ENCODE measurements at regions not wholly inside any gene's neighbourhood (a gene's known extent, or its start where the extent isn't known, plus 50 kb on each side); places are given as distances from the start of the nearest gene placed in this dataset.

DNA sequence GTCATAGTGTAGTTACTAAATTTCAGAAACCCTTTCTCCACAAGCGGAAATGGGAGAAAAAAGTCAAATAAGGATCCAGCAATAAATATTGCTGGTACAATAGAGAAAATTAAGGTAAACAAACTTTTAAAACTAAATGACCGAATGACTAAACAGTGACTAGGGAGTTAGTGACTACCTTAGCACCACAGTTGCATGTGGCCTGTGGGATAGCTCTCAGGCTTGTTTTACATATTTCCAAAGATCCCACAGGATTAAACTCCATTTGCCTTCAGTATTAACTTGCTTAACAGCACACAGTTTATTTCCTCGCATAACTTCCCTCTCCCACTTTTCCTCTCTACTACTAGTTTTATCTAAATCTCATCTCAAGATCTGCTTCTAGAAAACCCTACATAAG lies 824.3 kb upstream of the KLHL1 start:
- no peak overlapping the region for H3K27ac ChIP-seq (ENCODE audit: low read length)
- no peak overlapping the region for H3K9ac ChIP-seq (ENCODE audit: low read length)

DNA sequence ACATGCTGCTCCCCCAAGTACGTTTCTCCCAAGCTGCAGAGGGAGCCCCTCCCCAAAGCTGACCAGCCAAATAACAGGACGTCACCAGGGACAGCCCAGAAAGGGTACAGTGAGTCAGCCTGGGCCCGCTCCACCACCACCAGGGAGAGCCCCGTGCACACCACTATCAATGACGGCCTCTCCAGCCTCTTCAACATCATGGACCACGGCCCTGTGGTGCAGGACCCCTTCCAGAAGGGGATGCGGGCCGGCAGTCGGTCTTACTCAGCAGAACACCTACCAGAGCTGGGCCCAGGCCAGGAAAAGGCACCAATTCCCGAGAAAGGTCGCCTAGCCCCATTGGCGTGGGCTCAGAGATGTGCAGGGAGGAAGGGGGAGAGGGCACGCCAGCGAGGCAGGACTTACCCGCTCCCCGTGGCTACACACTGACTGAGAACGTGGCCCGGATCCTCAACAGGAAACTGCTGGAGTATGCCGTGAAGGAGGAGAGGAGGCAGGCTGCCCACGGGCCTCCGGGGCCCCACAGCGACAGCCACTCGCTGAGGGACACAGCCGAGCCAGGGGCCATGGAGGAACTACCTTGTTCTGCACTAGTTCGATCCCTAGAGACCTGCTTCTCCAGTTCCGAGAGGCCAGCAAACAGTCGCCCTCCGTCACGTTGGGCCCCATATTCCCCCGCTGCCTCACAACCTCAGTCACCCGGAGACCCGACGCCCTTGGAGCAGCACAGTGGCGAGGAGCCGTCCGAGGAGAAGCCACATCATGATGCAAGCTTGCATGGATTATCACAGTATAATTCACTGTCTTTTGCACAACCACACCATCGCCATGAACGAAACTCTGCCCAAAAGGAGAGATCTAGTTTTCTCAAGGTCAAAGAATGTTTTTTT lies 815.9 kb upstream of the KLHL1 start:
- no peak overlapping the region for H3K4me3 ChIP-seq (ENCODE audit: low read length)
- no peak overlapping the region for H3K27ac ChIP-seq (ENCODE audit: low read length)
- no peaks in the 10 kb centered on the region for H3K36me3 ChIP-seq (ENCODE audit: control insufficient read depth, low read depth, low read length)
- H3K9ac ChIP-seq (ENCODE audit: low read length): no peak overlapping the region
- no peaks in the 10 kb centered on the region for H3K27me3 ChIP-seq (ENCODE audit: control insufficient read depth, insufficient read depth, low read length)
- no peaks in the 10 kb centered on the region for H3K9me3 ChIP-seq (ENCODE audit: control insufficient read depth, low read depth, low read length)
- H3K4me1 ChIP-seq (ENCODE audit: control insufficient read depth, low read depth, low read length): no peaks in the 10 kb centered on the region

More for the DNA sequence above, 824.3 kb upstream of the KLHL1 start:
- Histone ChIP-seq H3K4me3 (ENCODE audit: low read length) (no peak overlapping the region), H3K27me3 (ENCODE audit: control insufficient read depth, insufficient read depth, low read length) (no peaks in the 10 kb centered on the region), H3K36me3 (ENCODE audit: control insufficient read depth, low read depth, low read length) (no peaks in the 10 kb centered on the region), H3K9me3 (ENCODE audit: control insufficient read depth, low read depth, low read length) (no peaks in the 10 kb centered on the region), H3K4me1 (ENCODE audit: control insufficient read depth, low read depth, low read length) (no peaks in the 10 kb centered on the region)

DNA sequence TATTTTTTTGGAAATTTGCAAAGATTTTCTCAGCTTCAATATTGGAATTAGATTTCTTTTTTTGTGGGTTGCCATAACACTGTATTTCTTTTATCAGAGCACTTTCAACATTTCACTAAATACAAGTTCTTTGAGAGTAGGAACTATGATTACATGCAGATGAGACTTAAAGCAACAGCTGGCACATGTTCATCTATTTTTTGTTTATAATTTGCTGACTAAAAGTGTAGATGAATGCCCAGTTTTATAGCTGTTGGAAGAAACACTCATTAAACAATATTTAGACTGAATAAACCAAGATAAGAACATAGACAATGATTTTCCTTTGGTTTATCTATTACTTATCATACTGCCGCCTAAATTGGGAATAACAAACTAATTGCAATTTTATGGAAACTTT lies 803.0 kb upstream of the KLHL1 start:
- no peaks in the 10 kb centered on the region for H3K36me3 ChIP-seq (ENCODE audit: control insufficient read depth, low read depth, low read length)
- H3K27ac ChIP-seq (ENCODE audit: low read length): no peak overlapping the region
- no peak overlapping the region for H3K9ac ChIP-seq (ENCODE audit: low read length)
- no peaks in the 10 kb centered on the region for H3K9me3 ChIP-seq (ENCODE audit: control insufficient read depth, low read depth, low read length)
- no peak overlapping the region for H3K4me3 ChIP-seq (ENCODE audit: low read length)
- H3K27me3 ChIP-seq (ENCODE audit: control insufficient read depth, insufficient read depth, low read length): no peaks in the 10 kb centered on the region
- H3K4me1 ChIP-seq (ENCODE audit: control insufficient read depth, low read depth, low read length): no peaks in the 10 kb centered on the region

DNA sequence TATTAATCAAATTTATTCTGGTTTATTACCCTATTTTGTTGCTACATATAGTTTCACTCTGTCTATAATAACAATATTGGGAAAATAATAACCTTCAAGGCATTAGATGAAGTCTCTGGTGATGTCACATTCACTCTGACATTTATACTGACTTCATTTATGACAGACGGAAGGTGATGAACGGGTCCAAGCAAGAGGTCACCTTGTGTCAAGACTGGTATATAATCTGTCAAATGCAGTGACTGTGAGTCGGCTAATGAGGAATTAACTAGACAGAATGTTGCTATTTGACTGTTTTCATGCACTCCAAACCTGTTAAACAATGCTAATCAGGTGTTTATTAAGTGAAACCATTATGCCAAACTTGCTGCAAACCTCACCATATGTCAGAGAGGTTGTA lies 800.5 kb upstream of the KLHL1 start:
- H3K9me3 ChIP-seq (ENCODE audit: control insufficient read depth, low read depth, low read length): no peaks in the 10 kb centered on the region
- H3K9ac ChIP-seq (ENCODE audit: low read length): no peak overlapping the region
- H3K27me3 ChIP-seq (ENCODE audit: control insufficient read depth, insufficient read depth, low read length): no peaks in the 10 kb centered on the region
- H3K36me3 ChIP-seq (ENCODE audit: control insufficient read depth, low read depth, low read length): no peaks in the 10 kb centered on the region
- no peak overlapping the region for H3K4me3 ChIP-seq (ENCODE audit: low read length)
- H3K27ac ChIP-seq (ENCODE audit: low read length): no peak overlapping the region
- H3K4me1 ChIP-seq (ENCODE audit: control insufficient read depth, low read depth, low read length): no peaks in the 10 kb centered on the region

DNA sequence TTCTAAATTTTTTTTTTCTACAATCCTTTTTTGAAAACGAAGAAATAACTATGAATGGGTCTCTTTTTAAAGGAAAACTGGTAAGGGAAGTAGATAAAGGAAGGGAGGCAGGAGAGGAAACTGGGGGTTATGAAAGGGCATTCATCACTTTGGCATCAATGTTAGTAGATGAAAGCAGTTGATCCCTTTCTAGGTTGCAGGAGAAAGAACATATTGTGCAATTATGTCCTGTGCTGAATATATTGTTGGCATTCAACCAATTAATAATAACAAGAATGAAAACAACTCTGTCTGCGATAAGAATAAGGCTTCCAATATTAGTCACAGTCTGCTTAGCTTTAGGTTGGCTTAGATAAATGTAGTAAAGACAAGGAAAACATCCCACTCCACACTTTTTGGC lies 796.8 kb upstream of the KLHL1 start:
- H3K27me3 ChIP-seq (ENCODE audit: control insufficient read depth, insufficient read depth, low read length): no peaks in the 10 kb centered on the region
- H3K27ac ChIP-seq (ENCODE audit: low read length): no peak overlapping the region
- no peak overlapping the region for H3K9ac ChIP-seq (ENCODE audit: low read length)
- H3K36me3 ChIP-seq (ENCODE audit: control insufficient read depth, low read depth, low read length): no peaks in the 10 kb centered on the region
- no peaks in the 10 kb centered on the region for H3K4me1 ChIP-seq (ENCODE audit: control insufficient read depth, low read depth, low read length)
- H3K4me3 ChIP-seq (ENCODE audit: low read length): no peak overlapping the region
- no peaks in the 10 kb centered on the region for H3K9me3 ChIP-seq (ENCODE audit: control insufficient read depth, low read depth, low read length)

DNA sequence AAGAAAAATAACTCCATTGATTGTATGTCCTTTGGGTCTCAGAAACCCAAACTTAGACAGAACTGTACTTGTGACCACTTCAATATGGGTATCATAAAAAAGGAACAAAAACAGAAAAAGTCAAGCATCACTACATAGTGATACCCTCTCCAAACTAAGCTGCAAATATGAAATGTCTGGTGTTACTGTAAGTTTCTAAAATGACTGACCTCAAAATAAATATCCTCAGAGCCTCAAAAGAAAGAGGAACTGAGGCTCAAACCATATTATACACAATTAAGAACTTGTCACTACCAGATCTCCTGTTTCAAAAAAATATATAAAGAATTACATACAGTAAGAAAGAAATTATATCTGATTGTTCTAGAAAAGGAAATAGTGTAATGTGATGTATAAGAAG lies 787.9 kb upstream of the KLHL1 start:
- Histone ChIP-seq H3K4me1 (ENCODE audit: control insufficient read depth, low read depth, low read length) (peaks cover 6% of the 10 kb centered on the region), H3K27me3 (ENCODE audit: control insufficient read depth, insufficient read depth, low read length) (no peaks in the 10 kb centered on the region), H3K27ac (ENCODE audit: low read length) (no peak overlapping the region), H3K4me3 (ENCODE audit: low read length) (no peak overlapping the region), H3K9me3 (ENCODE audit: control insufficient read depth, low read depth, low read length) (no peaks in the 10 kb centered on the region), H3K36me3 (ENCODE audit: control insufficient read depth, low read depth, low read length) (no peaks in the 10 kb centered on the region), H3K9ac (ENCODE audit: low read length) (no peak overlapping the region)

DNA sequence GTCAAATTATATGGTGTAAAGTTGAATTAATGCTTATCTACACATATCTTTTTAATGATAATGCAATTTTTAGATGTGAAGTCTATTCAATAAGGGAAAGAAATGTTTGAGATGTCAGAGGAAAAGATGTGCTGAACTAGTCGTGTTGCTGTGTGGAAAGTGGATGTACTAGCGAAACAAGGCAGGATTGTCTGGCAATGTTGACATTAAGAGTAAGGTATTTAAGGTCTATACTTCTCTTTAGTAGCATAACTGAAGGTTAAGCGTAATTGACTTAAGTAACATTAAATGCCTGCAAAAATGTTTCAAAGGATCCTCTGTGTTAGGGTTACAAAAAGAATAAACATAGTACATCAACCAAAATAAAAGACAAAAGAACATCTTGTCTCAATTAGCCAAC lies 787.3 kb upstream of the KLHL1 start:
- no peaks in the 10 kb centered on the region for H3K9me3 ChIP-seq (ENCODE audit: control insufficient read depth, low read depth, low read length)
- H3K36me3 ChIP-seq (ENCODE audit: control insufficient read depth, low read depth, low read length): no peaks in the 10 kb centered on the region
- no peak overlapping the region for H3K4me3 ChIP-seq (ENCODE audit: low read length)
- H3K4me1 ChIP-seq (ENCODE audit: control insufficient read depth, low read depth, low read length): peaks cover 6% of the 10 kb centered on the region
- no peak overlapping the region for H3K9ac ChIP-seq (ENCODE audit: low read length)
- no peak overlapping the region for H3K27ac ChIP-seq (ENCODE audit: low read length)
- no peaks in the 10 kb centered on the region for H3K27me3 ChIP-seq (ENCODE audit: control insufficient read depth, insufficient read depth, low read length)

DNA sequence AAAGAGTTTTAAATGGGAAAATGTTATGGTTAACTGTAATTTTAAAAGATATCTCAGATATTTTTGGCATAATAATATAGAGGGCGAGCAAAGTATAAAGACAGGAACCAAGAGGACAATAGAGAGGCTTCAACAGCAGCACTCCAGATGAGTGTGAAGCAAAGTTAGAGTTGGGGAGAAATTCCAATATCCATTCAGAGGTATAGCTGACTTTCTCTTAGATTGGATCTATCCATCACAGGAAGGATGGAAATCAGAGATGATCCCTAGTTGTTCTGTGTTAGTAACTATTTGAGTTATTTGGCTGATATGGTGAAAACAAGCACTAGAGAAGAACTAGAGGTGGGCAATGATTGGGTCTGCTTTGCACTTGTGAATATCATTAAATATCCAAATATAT lies 786.0 kb upstream of the KLHL1 start:
- no peak overlapping the region for H3K9ac ChIP-seq (ENCODE audit: low read length)
- no peaks in the 10 kb centered on the region for H3K27me3 ChIP-seq (ENCODE audit: control insufficient read depth, insufficient read depth, low read length)
- no peaks in the 10 kb centered on the region for H3K9me3 ChIP-seq (ENCODE audit: control insufficient read depth, low read depth, low read length)
- H3K4me3 ChIP-seq (ENCODE audit: low read length): no peak overlapping the region
- H3K4me1 ChIP-seq (ENCODE audit: control insufficient read depth, low read depth, low read length): peaks cover 6% of the 10 kb centered on the region
- no peak overlapping the region for H3K27ac ChIP-seq (ENCODE audit: low read length)
- no peaks in the 10 kb centered on the region for H3K36me3 ChIP-seq (ENCODE audit: control insufficient read depth, low read depth, low read length)

DNA sequence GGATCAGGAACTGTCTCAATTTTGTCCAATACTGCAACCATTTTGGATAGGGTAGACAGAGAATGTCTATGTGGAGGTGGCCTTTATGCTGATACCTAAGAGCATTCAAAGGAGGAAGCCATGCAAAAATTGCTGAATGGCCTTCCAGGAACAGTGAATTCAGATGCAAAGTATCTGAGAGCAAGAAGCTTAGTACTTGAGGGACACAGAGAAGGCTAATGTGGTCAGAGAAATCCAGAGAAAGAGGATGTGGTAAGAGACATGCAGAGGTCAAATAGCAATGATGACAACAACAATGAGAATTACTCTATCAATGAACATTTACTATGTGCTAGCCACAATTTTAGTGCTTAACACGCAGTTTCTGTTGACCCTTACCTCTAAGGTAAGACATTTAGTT lies 785.6 kb upstream of the KLHL1 start:
- Histone ChIP-seq H3K27me3 (ENCODE audit: control insufficient read depth, insufficient read depth, low read length) (no peaks in the 10 kb centered on the region), H3K27ac (ENCODE audit: low read length) (no peak overlapping the region), H3K9me3 (ENCODE audit: control insufficient read depth, low read depth, low read length) (no peaks in the 10 kb centered on the region), H3K36me3 (ENCODE audit: control insufficient read depth, low read depth, low read length) (no peaks in the 10 kb centered on the region), H3K4me1 (ENCODE audit: control insufficient read depth, low read depth, low read length) (peaks cover 6% of the 10 kb centered on the region), H3K4me3 (ENCODE audit: low read length) (no peak overlapping the region), H3K9ac (ENCODE audit: low read length) (no peak overlapping the region)

DNA sequence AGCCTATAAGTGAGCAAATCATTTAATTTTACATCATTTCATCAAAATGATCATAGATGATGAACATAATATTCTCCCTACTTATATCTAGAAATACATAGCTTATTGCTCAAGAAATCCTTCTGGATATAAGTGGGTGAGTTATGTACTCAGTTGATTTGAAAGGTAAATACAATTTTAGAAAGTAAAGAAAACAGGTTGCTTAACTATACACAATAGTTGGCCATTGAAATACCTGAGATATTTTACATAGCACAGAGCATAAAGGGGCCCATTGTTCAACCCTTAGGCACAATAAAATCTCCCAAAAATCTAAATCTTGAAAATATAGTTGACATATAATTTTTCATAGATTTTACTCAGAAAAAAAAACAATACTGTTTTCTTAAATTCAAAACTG lies 782.0 kb upstream of the KLHL1 start:
- Histone ChIP-seq H3K9ac (ENCODE audit: low read length) (no peak overlapping the region), H3K9me3 (ENCODE audit: control insufficient read depth, low read depth, low read length) (no peaks in the 10 kb centered on the region), H3K4me1 (ENCODE audit: control insufficient read depth, low read depth, low read length) (peaks cover 6% of the 10 kb centered on the region), H3K27ac (ENCODE audit: low read length) (no peak overlapping the region), H3K36me3 (ENCODE audit: control insufficient read depth, low read depth, low read length) (no peaks in the 10 kb centered on the region), H3K4me3 (ENCODE audit: low read length) (no peak overlapping the region), H3K27me3 (ENCODE audit: control insufficient read depth, insufficient read depth, low read length) (no peaks in the 10 kb centered on the region)

DNA sequence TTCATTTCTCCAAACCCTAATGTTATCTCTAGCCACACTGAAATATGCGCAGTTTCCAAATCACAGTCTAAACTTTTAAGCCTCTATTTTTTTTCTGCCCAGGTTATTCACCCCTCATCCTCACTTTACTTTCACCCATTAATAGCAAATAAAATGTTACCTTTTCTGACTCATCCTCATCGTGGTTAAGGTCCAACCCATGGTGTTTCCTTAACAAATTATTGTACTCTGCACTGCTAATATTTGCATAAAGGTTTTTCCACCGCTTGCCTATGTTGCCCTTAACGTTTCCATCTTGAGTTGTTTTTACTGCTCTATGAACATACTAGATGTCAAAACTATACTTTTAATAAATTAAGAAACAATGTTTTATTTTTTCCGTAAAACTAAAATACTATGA lies 780.9 kb upstream of the KLHL1 start:
- Histone ChIP-seq H3K27me3 (ENCODE audit: control insufficient read depth, insufficient read depth, low read length) (no peaks in the 10 kb centered on the region), H3K4me1 (ENCODE audit: control insufficient read depth, low read depth, low read length) (peaks cover 6% of the 10 kb centered on the region), H3K9me3 (ENCODE audit: control insufficient read depth, low read depth, low read length) (peaks cover 5% of the 10 kb centered on the region), H3K27ac (ENCODE audit: low read length) (no peak overlapping the region), H3K36me3 (ENCODE audit: control insufficient read depth, low read depth, low read length) (no peaks in the 10 kb centered on the region), H3K9ac (ENCODE audit: low read length) (no peak overlapping the region), H3K4me3 (ENCODE audit: low read length) (no peak overlapping the region)

DNA sequence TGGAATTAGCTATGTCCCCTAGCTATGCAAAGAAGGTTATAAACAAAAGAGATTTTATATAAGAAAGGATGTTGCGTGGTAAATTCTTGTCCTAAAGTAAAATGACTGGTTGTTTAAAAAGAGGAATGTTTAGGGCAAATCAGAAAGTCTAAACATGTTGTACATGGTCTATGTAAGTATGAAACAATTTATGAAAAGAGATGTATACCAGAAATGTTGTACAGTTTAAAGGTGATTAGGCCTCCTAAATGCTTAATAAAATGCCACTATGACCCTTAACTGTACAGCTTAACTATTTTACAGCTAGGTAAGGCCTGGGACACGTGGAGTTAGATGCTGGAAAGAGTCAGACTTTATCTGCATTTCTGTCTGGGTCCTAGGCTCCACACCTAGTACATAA lies 775.9 kb upstream of the KLHL1 start:
- Histone ChIP-seq H3K4me1 (ENCODE audit: control insufficient read depth, low read depth, low read length) (no peaks in the 10 kb centered on the region), H3K36me3 (ENCODE audit: control insufficient read depth, low read depth, low read length) (no peaks in the 10 kb centered on the region), H3K27me3 (ENCODE audit: control insufficient read depth, insufficient read depth, low read length) (no peaks in the 10 kb centered on the region), H3K27ac (ENCODE audit: low read length) (no peak overlapping the region), H3K4me3 (ENCODE audit: low read length) (no peak overlapping the region), H3K9me3 (ENCODE audit: control insufficient read depth, low read depth, low read length) (peaks cover 10% of the 10 kb centered on the region), H3K9ac (ENCODE audit: low read length) (no peak overlapping the region)

Data from iPS-18a (cell line).